Activated T-cell treated with anti-CD3 and anti-CD28 coated beads, Interleukin-2, amount 50 U/mL, for 72 hours (primary cell): ENCODE measurements at regions not wholly inside any gene's neighbourhood (a gene's known extent, or its start where the extent isn't known, plus 50 kb on each side); places are given as distances from the start of the nearest gene placed in this dataset.

Experiments
- ATAC-seq, 2 donors: fragments of 150-1000 bp; cut with Tn5 transposase; replicated peaks in 1 of 2; 2 replicates each; pipeline ENCODE4 v1.10.0; 2021; ENCODE audit warnings: moderate library complexity in 2 of 2, mild to moderate bottlenecking in 1 of 2
- DNase-seq, 2 donors: peaks; one replicate each; pipeline ENCODE4 v3.0.0; 2021 to 2022; ENCODE audit warnings: mixed read lengths in 1 of 2
- H3K27ac Mint-ChIP-seq: one replicate; pipeline ENCODE4 v1.8.0; 2022; ENCODE audit warnings: mild to moderate bottlenecking, moderate library complexity, mixed read lengths
- H3K27me3 Mint-ChIP-seq: one replicate; pipeline ENCODE4 v1.8.0; 2022; ENCODE audit warnings: low read depth, mixed read lengths
- H3K36me3 Mint-ChIP-seq, 2 donors: one replicate each; pipeline ENCODE4 v1.8.0; 2022; ENCODE audit warnings: mixed read lengths in 2 of 2, mild to moderate bottlenecking in 1 of 2; ENCODE audit not compliant: insufficient read depth in 2 of 2
- H3K4me1 Mint-ChIP-seq: one replicate; pipeline ENCODE4 v1.8.0; 2022; ENCODE audit warnings: low read depth, mixed read lengths
- H3K4me3 Mint-ChIP-seq, 2 donors: one replicate each; pipeline ENCODE4 v1.8.0; 2022; ENCODE audit warnings: mild to moderate bottlenecking in 2 of 2, mixed read lengths in 2 of 2, moderate library complexity in 2 of 2
- H3K9me3 Mint-ChIP-seq, 2 donors: one replicate each; pipeline ENCODE4 v1.8.0; 2022; ENCODE audit warnings: mixed read lengths in 2 of 2

DNA sequence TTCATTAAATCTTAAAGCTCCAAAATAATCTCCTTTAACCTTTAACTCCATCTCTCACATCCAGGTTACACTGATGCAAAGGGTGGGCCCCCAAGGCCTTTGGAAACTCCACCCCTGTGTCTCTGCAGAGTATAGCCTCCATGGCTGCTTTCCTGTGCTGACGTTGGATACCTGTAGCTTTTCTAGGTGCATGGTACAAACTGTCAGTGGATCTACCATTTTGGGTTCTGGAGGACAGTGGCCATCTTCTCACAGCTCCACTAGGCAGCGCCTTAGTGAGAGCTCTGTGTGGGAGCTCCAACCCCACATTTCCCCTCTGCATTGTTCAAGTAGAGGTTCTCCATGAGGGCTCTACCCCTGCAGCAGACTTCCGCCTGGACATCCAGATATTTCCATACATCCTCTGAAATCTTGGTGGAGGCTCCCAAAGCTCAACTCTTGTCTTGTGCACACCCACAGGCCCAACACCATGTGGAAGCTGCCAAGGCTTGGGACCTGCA lies 162.2 kb downstream of the RASSF9 start:
- Mint-ChIP-seq H3K27ac (no peak overlapping the region), H3K4me1 (no peaks in the 10 kb centered on the region), H3K36me3 (no peaks in the 10 kb centered on the region), H3K4me3 (no peak overlapping the region), H3K27me3 (no peaks in the 10 kb centered on the region), H3K9me3 (peaks cover 0 to 4% of the 10 kb centered on the region in 2 donors)
- no peak for ATAC-seq
- DNase-seq = no peak

DNA sequence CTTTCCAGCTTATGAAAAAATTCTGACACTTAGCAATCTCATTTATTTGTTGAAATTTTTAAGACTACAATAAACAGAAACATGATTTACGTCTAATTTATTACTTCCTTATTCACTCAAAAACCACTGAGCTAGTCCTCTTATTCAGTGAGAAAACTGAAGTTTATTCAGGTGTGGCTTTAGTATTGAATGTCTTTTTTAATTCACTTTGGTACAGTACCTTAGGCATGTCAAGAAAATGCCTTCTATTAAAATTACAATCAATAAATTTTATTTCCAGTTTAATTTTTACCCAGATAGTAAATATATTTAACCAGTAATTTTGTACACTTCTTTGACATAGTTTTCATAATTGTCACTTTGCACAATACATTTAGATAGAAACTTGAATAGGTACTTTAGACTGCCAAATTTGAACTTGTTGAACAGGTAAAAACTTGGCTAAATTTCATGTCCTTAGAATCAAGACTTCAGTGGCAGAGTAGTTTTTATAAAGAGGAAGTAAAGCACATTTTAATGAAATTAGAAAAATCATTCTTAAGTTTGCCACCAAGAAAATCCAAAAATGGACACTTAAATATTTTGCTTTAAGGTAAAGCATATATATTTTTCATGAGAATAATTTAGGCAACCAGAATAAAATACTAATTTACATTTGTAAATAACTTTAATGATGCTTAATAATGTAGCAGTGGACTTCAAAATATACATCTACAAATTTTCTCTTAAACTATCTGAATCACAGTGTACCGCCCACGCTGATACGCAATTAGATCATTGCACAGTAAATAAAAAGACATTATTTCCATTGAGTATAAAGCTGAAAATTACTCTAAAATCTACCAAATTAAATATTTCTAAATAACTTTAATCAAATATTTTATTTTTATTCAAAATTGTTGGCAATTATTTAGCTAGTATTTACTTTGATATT lies 159.1 kb downstream of the RASSF9 start:
- H3K4me1 Mint-ChIP-seq = no peaks in the 10 kb centered on the region
- H3K27ac Mint-ChIP-seq = no peak overlapping the region
- no peak for DNase-seq
- no peaks in the 10 kb centered on the region for H3K27me3 Mint-ChIP-seq
- no peak overlapping the region for H3K4me3 Mint-ChIP-seq
- peaks cover 3 to 11% of the 10 kb centered on the region in 2 donors for H3K9me3 Mint-ChIP-seq
- no peak for ATAC-seq
- H3K36me3 Mint-ChIP-seq = no peaks in the 10 kb centered on the region

DNA sequence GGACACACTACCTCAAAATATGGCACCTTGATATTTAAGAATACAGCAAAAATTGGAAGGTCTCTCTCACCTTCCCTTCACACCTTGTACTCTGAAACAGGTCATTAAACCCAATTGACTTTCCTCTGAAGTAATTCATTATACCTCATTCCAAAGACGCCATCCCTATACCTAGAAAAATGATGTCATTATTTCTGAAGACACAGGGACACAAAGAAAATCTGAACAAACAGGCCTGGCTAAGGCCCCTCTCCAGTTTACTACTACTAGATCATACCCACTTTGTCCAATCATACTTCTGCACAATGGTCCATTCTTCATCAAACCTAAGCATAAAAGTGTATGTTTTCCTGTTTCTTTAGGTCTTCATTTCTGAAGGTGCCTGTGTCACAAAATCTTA lies 156.9 kb downstream of the RASSF9 start:
- DNase-seq (no peak), ATAC-seq (no peak)
- no peaks in the 10 kb centered on the region for H3K4me1 Mint-ChIP-seq
- H3K9me3 Mint-ChIP-seq = peaks cover 3 to 8% of the 10 kb centered on the region in 2 donors
- H3K27me3 Mint-ChIP-seq = no peaks in the 10 kb centered on the region
- no peak overlapping the region for H3K4me3 Mint-ChIP-seq
- no peaks in the 10 kb centered on the region for H3K36me3 Mint-ChIP-seq
- no peak overlapping the region for H3K27ac Mint-ChIP-seq

DNA sequence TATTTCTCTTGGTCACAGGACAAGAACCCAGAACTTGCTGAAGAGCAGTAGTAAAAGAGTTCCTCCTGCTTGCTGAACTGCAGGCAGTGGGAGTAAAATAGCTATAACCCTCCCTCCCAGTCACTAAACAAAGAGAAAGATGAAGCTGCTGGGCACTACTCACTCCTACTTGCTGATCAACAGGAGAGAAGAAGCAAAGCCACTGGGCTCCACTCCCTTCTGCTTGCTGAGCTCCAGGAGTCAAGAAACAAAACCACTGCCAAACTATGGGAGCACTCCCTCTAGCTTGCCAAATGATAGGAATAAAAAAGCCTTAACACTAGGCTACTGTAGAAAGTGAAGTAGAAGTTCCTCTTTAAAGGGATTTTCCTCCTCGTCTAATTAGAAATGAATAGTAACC lies 155.3 kb downstream of the RASSF9 start:
- H3K9me3 Mint-ChIP-seq = peaks cover 3 to 7% of the 10 kb centered on the region in 2 donors
- no peak overlapping the region for H3K4me3 Mint-ChIP-seq
- H3K4me1 Mint-ChIP-seq = no peaks in the 10 kb centered on the region
- no peaks in the 10 kb centered on the region for H3K27me3 Mint-ChIP-seq
- no peak for ATAC-seq
- H3K27ac Mint-ChIP-seq = no peak overlapping the region
- DNase-seq = no peak
- H3K36me3 Mint-ChIP-seq = no peaks in the 10 kb centered on the region

DNA sequence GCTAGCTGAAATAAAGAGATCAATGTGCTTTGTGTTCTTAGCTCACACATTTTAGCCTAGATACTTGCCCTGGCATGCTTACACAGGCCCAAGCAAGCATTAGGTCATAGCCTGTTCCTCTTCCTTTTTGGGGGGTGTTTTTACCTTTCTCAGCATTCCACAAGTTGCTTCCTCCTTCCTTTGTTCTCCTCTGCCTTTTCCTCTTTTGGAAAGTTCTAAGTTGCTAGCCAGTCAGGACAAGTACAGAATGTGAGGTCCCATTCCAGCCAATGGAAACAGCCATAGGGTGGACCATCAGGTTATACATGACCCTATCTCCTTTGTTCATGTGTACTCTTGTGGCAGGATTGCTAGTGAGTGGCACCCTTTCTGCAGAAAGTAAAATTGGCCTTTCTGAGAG lies 154.9 kb downstream of the RASSF9 start:
- peaks cover 3 to 7% of the 10 kb centered on the region in 2 donors for H3K9me3 Mint-ChIP-seq
- DNase-seq (no peak), ATAC-seq (no peak)
- no peak overlapping the region for H3K27ac Mint-ChIP-seq
- no peaks in the 10 kb centered on the region for H3K36me3 Mint-ChIP-seq
- no peak overlapping the region for H3K4me3 Mint-ChIP-seq
- H3K27me3 Mint-ChIP-seq = no peaks in the 10 kb centered on the region
- H3K4me1 Mint-ChIP-seq = no peaks in the 10 kb centered on the region

- H3K9me3 Mint-ChIP-seq = peaks cover 3 to 9% of the 10 kb centered on the region in 2 donors
- H3K4me3 Mint-ChIP-seq = no peak overlapping the region
- ATAC-seq = no peak
- DNase-seq = no peak
- H3K27ac Mint-ChIP-seq = no peak overlapping the region
- no peaks in the 10 kb centered on the region for H3K27me3 Mint-ChIP-seq
- H3K4me1 Mint-ChIP-seq = no peaks in the 10 kb centered on the region
- H3K36me3 Mint-ChIP-seq = no peaks in the 10 kb centered on the region
These were observed 153.2 kb downstream of the RASSF9 start for GRCh38 chr12:85683051-85683450.

- H3K4me1 Mint-ChIP-seq = no peaks in the 10 kb centered on the region
These were observed 147.4 kb downstream of the RASSF9 start for GRCh38 chr12:85688837-85689236.

GRCh38 chr12:85690146-85690545 lies 146.1 kb downstream of the RASSF9 start:
- Mint-ChIP-seq H3K27ac (no peak overlapping the region), H3K4me3 (no peak overlapping the region), H3K27me3 (no peaks in the 10 kb centered on the region), H3K4me1 (no peaks in the 10 kb centered on the region), H3K9me3 (peaks cover 0 to 3% of the 10 kb centered on the region in 2 donors), H3K36me3 (no peaks in the 10 kb centered on the region)
- DNase-seq (no peak), ATAC-seq (no peak)

More at GRCh38 chr12:85688837-85689236, 147.4 kb downstream of the RASSF9 start:
- H3K36me3 Mint-ChIP-seq = no peaks in the 10 kb centered on the region
- H3K9me3 Mint-ChIP-seq = peaks cover 0 to 3% of the 10 kb centered on the region in 2 donors
- ATAC-seq (no peak), DNase-seq (no peak)
- no peaks in the 10 kb centered on the region for H3K27me3 Mint-ChIP-seq
- H3K27ac Mint-ChIP-seq = no peak overlapping the region
- H3K4me3 Mint-ChIP-seq = no peak overlapping the region

GRCh38 chr12:85693093-85693665 lies 143.0 kb downstream of the RASSF9 start:
- Mint-ChIP-seq H3K27me3 (no peaks in the 10 kb centered on the region), H3K4me3 (no peak overlapping the region), H3K4me1 (no peaks in the 10 kb centered on the region), H3K9me3 (peaks cover 0 to 4% of the 10 kb centered on the region in 2 donors), H3K27ac (no peak overlapping the region), H3K36me3 (no peaks in the 10 kb centered on the region)
- ATAC-seq (no peak), DNase-seq (no peak)

DNA sequence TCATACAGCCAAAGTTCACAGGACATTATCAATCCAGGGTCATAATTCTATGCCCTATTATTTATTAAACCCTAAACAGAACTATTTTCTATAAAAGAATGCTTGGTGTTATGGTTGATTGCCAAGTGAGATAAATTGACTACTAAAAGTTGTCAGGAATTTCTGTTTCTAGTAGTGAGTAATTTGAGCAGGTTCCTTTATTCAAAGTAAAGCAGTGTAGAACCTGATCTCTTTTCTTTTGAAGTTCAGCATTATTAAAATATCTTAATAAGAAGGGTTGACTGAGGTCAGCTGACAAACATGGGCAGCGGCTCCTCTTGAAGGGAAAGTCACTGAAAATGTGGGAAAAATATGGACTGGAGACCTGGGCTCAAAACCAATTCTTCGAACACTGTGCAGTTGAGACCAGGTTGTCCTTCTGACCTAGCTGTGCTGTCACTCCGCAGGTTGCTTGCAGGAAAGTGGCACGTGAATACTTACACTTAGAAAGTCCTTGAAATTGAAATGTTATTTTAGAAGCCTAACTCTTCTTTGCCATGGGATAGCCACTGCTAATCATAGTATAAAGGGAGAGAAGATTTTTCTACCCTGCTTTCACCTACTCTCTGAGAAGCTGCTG lies 141.0 kb downstream of the RASSF9 start:
- no peak for ATAC-seq
- Mint-ChIP-seq H3K9me3 (peaks cover 0 to 2% of the 10 kb centered on the region in 2 donors), H3K27me3 (no peaks in the 10 kb centered on the region), H3K27ac (no peak overlapping the region), H3K36me3 (no peaks in the 10 kb centered on the region), H3K4me3 (no peak overlapping the region), H3K4me1 (no peaks in the 10 kb centered on the region)
- DNase-seq = no peak

DNA sequence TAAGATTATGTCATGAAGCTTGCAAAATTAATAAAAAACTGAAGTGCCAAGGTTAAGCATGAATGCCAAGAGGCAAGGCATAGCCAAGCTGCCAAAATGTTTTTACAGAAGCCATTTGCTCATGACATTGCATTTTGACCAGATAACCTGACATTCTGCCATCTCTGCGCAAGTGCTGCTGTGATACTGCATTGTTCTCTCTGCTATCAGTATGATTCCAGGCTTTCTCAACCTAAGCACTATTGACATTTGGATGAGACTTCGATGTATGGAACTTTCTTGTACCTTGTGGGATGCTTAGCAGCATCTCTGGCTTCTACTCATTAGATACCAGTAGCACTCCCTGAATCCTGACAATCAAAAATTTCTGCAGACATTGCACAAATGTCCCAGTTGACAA lies 139.2 kb downstream of the RASSF9 start:
- H3K9me3 Mint-ChIP-seq = peaks cover 3 to 4% of the 10 kb centered on the region in 2 donors
- H3K36me3 Mint-ChIP-seq = no peaks in the 10 kb centered on the region
- H3K27me3 Mint-ChIP-seq = no peaks in the 10 kb centered on the region
- H3K27ac Mint-ChIP-seq = no peak overlapping the region
- ATAC-seq (no peak), DNase-seq (no peak)
- H3K4me3 Mint-ChIP-seq = no peak overlapping the region
- no peaks in the 10 kb centered on the region for H3K4me1 Mint-ChIP-seq

GRCh38 chr12:85698937-85699336 lies 137.3 kb downstream of the RASSF9 start:
- DNase-seq (no peak), ATAC-seq (no peak)
- H3K4me1 Mint-ChIP-seq = no peaks in the 10 kb centered on the region
- peaks cover 3 to 4% of the 10 kb centered on the region in 2 donors for H3K9me3 Mint-ChIP-seq
- H3K27ac Mint-ChIP-seq = no peak overlapping the region
- no peak overlapping the region for H3K4me3 Mint-ChIP-seq
- no peaks in the 10 kb centered on the region for H3K36me3 Mint-ChIP-seq
- no peaks in the 10 kb centered on the region for H3K27me3 Mint-ChIP-seq

DNA sequence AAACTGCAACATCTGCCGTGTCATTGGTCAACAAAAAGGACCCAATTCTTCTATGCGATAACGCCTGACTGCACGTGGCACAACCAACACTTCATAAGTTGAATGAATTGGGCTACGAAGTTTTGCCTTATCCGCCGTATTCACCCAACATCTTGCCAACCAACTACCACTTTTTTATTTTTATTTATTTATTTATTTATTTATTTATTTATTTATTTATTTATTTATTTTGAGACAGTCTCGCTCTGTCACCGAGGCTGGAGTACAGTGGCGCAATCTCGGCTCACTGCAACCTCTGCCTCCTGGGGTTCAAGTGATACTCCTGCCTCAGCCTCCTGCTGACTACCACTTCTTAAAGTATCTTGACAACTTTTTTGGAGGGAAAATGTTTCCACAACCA lies 127.4 kb downstream of the RASSF9 start:
- H3K9me3 Mint-ChIP-seq = peaks cover 0 to 7% of the 10 kb centered on the region in 2 donors
- no peak overlapping the region for H3K4me3 Mint-ChIP-seq
- no peaks in the 10 kb centered on the region for H3K36me3 Mint-ChIP-seq
- DNase-seq (no peak), ATAC-seq (no peak)
- no peaks in the 10 kb centered on the region for H3K4me1 Mint-ChIP-seq
- no peaks in the 10 kb centered on the region for H3K27me3 Mint-ChIP-seq
- no peak overlapping the region for H3K27ac Mint-ChIP-seq
